HG03432 (cell line): ENCODE measurements at regions not wholly inside any gene's neighbourhood (a gene's known extent, or its start where the extent isn't known, plus 50 kb on each side); places are given as distances from the start of the nearest gene placed in this dataset.

Experiments used
- ATAC-seq: cut with Tn5 transposase; IDR thresholded peaks from one replicate; pipeline ENCODE4 v1.9.1; 2021; ENCODE audit warnings: mild to moderate bottlenecking, moderate library complexity; ENCODE audit not compliant: unreplicated experiment

DNA sequence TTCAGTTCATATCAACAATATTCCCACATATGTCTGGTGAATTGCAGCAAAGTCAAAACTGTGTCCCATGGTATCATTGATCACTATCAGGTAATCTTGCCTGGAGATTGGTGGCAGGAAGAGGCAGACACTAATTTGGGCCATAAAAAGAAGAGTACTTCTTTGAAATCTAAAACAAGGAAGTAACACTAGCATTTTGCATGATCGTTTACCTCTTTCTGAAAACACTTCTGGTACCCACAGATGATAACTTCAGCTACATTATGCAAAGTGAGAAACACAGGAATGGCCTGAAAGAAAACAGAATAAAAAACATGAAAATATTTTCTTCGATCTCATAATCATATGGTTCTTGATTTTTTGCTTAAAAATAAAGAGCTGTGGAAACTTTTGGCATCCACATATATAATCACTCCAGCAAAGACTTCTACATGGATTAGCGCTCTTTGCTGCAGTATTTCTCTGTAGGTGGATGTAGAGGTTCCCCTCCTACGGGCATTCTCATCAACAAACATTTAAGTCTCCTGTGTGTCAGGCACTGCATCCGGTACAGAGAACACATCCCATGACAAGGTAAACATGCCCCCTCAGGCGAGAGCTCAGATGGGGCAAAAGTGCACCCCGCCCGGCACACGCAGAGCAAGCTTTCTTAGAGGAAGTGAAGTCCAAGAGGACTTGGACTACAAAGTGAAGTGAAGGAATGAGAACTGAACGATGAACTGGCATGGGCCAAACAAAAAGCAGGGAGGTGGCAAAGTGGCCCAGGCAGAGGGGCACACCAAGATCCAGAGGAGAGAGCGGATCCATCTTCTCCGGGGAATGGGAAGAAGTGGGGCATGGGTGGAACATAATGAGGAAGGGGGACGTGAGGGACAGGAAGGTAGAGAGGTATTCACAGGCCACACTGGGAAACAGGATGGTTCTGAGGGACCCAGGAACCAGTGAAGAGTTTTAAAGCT, 68.0 kb upstream of the RIOK3 start:
- ATAC-seq = peak; percentile 53

DNA sequence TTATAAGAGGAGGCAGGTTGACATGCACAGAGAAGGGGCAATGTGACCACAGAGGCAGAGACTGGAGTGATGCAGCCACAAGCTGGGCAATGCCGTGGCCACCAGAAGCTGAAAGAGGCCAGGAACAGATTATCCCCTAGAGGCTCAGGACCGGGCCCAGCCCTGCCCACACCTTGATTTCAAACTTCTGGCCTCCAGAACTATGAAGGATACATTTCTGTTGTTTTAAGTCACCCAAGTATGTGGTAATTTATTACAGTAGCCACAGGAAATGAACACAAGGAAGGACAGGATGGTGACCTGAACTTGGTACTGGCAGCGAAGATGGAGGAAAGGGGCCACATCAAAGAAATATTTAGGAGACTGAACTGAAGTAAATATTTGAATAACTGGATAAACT, 66.8 kb upstream of the RIOK3 start:
- no peak for ATAC-seq

DNA sequence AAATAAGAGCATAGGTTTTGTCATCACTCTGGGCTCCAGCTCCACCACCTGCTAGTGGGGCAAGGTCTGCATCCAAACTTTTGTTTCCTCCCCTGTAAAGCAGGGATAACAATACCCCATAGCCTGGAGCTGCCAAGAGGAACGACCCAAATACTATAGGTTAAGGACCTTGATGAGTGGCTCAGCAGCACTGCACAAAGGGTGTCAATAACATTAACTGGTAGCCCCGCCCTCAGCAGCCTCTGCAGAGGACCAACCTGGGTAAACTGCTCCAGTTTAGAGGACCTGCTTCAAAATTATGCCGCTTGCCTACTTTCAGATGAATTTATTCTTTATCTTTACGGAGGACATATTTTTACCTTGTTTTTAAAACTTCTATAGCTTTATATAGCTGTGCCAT, 65.8 kb upstream of the RIOK3 start:
- no peak for ATAC-seq

DNA sequence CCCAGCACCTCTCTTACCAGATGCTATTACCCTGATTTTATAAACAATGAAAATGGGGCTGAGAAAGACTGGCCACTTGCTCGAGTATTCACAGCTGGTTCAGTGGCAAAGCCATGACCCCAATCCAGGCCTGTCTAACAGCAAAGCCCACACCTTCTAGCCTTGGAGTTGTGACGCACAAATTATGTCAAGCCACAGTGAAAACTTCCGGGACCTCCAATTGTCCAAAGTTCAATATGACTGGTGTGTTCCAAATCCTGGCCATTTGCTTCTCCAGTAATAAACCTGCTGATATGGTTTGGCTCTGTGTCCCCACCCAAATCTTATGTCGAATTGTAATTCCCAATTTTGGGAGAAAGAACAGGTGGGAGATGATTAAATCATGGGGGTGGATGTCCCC, 64.7 kb upstream of the RIOK3 start:
- no peak for ATAC-seq

DNA sequence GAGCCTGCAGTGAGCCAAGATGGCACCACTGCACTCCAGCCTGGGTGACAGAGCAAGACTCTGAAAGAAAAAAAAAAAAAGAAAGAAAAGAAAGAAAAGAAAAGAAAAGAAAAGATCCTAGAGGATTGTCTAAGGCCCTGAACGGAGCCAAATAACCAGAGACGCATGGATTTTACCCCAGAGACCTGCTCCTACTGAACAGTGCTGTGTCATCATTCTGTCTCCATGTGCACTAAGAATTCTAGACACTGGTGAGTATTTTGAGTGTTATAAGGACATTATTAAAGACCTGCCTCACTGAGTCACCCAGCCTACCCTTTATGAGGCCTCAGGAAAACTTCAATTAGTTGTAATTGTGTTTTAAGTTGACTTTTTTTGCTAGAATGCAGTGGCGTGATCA, 61.9 kb upstream of the RIOK3 start:
- ATAC-seq = no peak

DNA sequence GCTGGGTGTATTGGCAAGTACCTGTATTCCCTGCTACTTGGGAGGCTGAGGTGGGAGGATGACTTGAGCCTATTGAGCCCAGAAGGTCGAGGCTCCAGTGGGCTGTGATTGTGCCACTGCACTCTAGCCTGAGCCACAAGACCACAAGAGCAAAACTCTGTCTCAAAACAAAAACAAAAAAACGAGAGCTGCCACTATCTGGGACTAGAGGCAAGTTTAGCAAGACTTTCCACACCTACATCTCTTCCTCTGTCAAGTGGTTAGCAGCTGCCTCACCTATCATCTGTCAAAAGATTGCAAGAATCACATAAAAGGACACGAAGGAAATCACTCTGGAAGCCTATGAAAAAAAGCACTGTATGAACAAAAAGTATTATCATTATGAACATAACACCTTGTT, 55.2 kb upstream of the RIOK3 start:
- no peak for ATAC-seq

DNA sequence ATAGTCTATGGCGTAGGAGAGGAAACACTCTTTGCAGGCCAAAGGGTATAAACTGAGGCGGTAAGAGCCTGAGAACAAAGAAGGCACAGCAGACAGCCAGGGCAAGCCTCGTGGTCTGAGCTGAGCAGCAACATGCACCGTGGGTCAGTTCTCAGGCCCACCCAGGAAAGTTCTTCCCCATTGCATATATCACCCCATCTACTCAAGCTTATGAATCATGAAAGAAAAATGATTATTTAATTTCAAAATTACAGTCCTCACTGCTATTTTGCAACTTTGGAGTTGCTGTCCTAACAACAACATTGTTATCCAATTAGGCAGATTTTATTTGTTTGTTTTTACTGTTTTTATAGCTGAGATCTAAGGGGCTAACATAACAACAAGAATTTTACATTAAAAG, 54.7 kb upstream of the RIOK3 start:
- ATAC-seq = no peak

DNA sequence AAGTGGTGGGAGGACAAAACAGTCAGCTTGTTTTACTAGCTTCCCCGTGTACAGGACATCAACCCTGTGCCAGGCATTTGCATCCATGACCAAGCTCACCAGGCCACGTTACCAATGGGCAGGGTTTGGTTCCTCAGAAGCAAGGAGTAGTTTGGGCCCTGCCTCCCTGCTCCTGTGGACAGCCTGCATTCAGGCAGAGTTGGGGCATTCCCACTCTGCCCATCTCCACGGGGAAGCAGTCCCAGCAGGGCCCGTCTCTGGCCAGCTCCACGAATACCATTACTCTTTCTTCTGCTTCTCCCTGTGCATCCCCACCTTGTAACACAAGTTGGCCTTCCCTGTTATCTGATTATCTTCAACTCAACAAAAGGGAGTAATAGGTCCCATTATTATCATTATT, 54.0 kb upstream of the RIOK3 start:
- no peak for ATAC-seq

DNA sequence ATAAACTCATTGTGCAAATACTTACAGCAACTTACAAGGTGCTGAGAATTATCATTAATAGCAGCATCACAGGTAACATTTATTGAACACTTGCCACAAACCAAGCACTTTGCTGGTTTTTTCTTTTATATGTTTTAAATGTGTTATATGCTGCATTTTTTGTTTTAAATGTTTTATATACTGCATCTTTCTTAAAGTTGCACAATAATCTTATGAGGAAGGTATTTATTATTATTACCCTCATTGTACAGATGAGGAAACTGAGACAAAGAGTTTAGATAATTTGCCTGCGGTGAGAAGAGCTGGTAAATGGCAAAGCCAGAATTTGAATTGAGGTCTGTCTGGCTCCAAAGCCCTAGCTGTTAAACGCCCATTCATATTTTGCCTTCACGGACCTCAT, 52.2 kb upstream of the RIOK3 start:
- no peak for ATAC-seq

DNA sequence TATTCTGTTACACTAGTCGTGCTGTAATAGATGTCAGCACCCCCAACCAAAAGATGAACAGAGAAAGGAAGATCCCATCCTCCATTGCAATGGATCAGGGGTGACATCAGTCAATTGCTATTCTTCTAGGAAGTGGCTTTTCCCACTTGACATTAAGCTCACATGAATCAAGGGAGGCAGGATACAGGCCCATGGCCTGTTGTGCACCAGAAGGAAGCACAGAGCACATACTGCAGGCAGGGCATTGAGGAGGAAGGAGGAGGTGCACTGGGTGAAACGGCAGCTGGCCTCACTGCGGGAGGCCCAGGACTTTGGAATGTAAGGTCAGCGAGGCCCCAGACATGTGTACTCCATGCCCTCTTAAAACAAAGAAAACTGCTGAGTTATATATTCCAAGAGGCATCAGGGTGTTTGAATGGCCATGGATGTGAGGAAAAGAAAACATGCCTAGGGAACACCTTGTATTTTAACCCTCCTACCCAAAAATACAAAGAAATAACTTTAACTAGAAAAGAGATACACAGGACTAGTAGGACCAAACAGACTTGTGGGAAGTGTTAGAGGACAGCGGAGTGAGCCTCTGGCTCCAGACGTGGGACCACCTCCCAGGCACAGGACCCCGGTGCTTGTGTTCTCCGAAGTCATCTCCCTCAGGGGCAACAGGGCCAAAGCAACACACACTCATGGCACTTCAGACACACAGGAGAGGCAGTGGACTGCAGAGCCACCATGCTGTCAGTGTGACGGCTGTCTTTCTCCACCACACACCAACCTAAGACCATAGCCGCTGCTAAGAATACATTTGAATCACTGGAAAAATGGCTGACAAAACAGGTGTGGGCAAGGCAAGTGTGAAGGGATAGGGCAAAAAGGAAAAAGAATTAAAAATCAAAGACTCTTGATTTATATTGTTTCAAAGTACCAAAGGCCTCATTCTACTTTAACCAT, 51.4 kb upstream of the RIOK3 start:
- ATAC-seq = no peak
